HepG2 (cell line): ENCODE measurements at regions not wholly inside any gene's neighbourhood (a gene's known extent, or its start where the extent isn't known, plus 50 kb on each side); places are given as distances from the start of the nearest gene placed in this dataset.

ENCODE experiments used
- ATAC-seq: fragments of 200-7000 bp; cut with Tn5 transposase; 3 replicates; pipeline ENCODE4 v1.9.1; 2020; ENCODE audit warnings: mild to moderate bottlenecking, moderate library complexity
- BruUV-seq: library from RNA; stranded (reverse); fragments of 400-500 nt; replicated peaks from 2 replicates; lab custom pipeline; 2021; lab: Mats Ljungman, UMichigan
- CTCF ChIA-PET: fragments of 300-600 bp; formaldehyde crosslinking; extraction: SDS; loops from one replicate; lab custom pipeline; 2021; ENCODE audit warnings: low total read pairs, inconsistent platforms, low intra/inter-chr PET ratio; lab: Yijun Ruan, JAX
- POLR2A ChIA-PET: fragments of 350-600 bp; sonication (Branson Sonifier 250); formaldehyde crosslinking; loops from one replicate; lab custom pipeline; 2020; ENCODE audit warnings: antibody characterized with exemption, inconsistent platforms; lab: Yijun Ruan, JAX
- DNase-seq: peaks from one replicate; pipeline ENCODE4 v3.0.0-alpha.2; 2015; ENCODE audit warnings: low spot score
- FAIRE-seq: peaks from 3 replicates; lab custom pipeline; 2011; peaks lifted over from hg19 to GRCh38; lab: Jason Lieb, UNC
- H2AFZ ChIP-seq: one replicate; pipeline ENCODE4 v1.6.1; 2011; ENCODE audit warnings: low read length, inconsistent platforms
- H3K27ac ChIP-seq: fragments of 300-600 bp; 3 replicates; pipeline ENCODE4 v1.8.0; 2011; ENCODE audit warnings: mixed run types, mild to moderate bottlenecking, mixed read lengths, low read length, inconsistent platforms; ENCODE audit not compliant: insufficient read depth; ENCODE audit errors: extremely low read length
- H3K27me3 ChIP-seq, 2 experiments: fragments of 200-600 bp in 1 of 2; 2 replicates in 1 of 2; 3 replicates in 1 of 2; pipeline versions ENCODE4 v1.6.0 to v1.8.0; 2011; ENCODE audit warnings: low read length in 2 of 2, mild to moderate bottlenecking in 2 of 2, moderate library complexity in 2 of 2, inconsistent platforms in 1 of 2; ENCODE audit not compliant: insufficient read depth in 2 of 2, control insufficient read depth in 1 of 2
- H3K36me3 ChIP-seq, 2 experiments: fragments of 200-600 bp in 1 of 2; replicated peaks in 1 of 2; 2 replicates in 1 of 2; 3 replicates in 1 of 2; pipeline versions ENCODE4 v1.5.1 to v1.8.0; 2011; ENCODE audit warnings: low read length in 2 of 2, inconsistent platforms in 1 of 2; ENCODE audit not compliant: insufficient read depth in 2 of 2, control insufficient read depth in 1 of 2
- H3K4me1 ChIP-seq: 2 replicates; pipeline ENCODE4 v1.5.1; 2012; ENCODE audit warnings: low read length, inconsistent platforms; ENCODE audit not compliant: insufficient read depth
- H3K4me2 ChIP-seq: 2 replicates; pipeline ENCODE4 v1.6.0; 2011; ENCODE audit warnings: low read depth, low read length, inconsistent platforms
- H3K4me3 ChIP-seq, 3 experiments: fragments of 200-600 bp in 1 of 3; sonication (generic), shearing (Covaris generic) in 1 of 3; replicated peaks in 1 of 3; 2 replicates each; pipeline ENCODE4 v1.5.1; 2011 to 2016; ENCODE audit warnings: low read length in 3 of 3, inconsistent platforms in 2 of 3, low read depth in 2 of 3, mild to moderate bottlenecking in 2 of 3, control low read depth in 1 of 3, mixed read lengths in 1 of 3; ENCODE audit not compliant: insufficient read depth in 1 of 3
- H3K79me2 ChIP-seq: one replicate; pipeline ENCODE4 v1.6.1; 2011; ENCODE audit warnings: low read length, inconsistent platforms; ENCODE audit not compliant: insufficient read depth
- H3K9ac ChIP-seq: 2 replicates; pipeline ENCODE4 v1.6.0; 2011; ENCODE audit warnings: mild to moderate bottlenecking, low read depth, low read length, inconsistent platforms; ENCODE audit not compliant: insufficient read depth
- H3K9me3 ChIP-seq: 2 replicates; pipeline ENCODE4 v1.5.1; 2012; ENCODE audit warnings: mild to moderate bottlenecking, low read length
- H4K20me1 ChIP-seq: 2 replicates; pipeline ENCODE4 v1.6.0; 2011; ENCODE audit warnings: inconsistent platforms, mild to moderate bottlenecking, low read length, moderate library complexity; ENCODE audit not compliant: insufficient read depth
- CENPX ChIP-seq: sonication (generic); formaldehyde crosslinking; IDR thresholded peaks from 2 replicates; pipeline ENCODE4 v1.9.0; 2021; ENCODE audit warnings: mild to moderate bottlenecking, missing genetic modification reagents, moderate library complexity
- FOSL2 ChIP-seq: sonication (generic); formaldehyde crosslinking; IDR thresholded peaks from 2 replicates; pipeline ENCODE4 v1.4.0; 2020; ENCODE audit warnings: missing genetic modification reagents
- HIC2 ChIP-seq: sonication (generic); formaldehyde crosslinking; IDR thresholded peaks from 2 replicates; pipeline ENCODE4 v1.9.0; 2022; ENCODE audit warnings: low read depth, missing genetic modification reagents
- MAFF ChIP-seq: IDR thresholded peaks from 2 replicates; pipeline ENCODE4 v1.6.1; 2011; ENCODE audit warnings: low read depth, low read length, improper control_type of control experiment
- PAX8 ChIP-seq: sonication (generic); formaldehyde crosslinking; IDR thresholded peaks from 2 replicates; pipeline ENCODE4 v1.8.0; 2022; ENCODE audit warnings: mild to moderate bottlenecking, missing genetic modification reagents, borderline replicate concordance
- PPARG ChIP-seq: conservative IDR thresholded peaks from 2 replicates; pipeline ENCODE4 v1.6.1; 2016; ENCODE audit warnings: missing biosample characterization, missing genetic modification reagents
- PRDM15 ChIP-seq: sonication (generic); formaldehyde crosslinking; IDR thresholded peaks from 2 replicates; pipeline ENCODE4 v1.4.0; 2020; ENCODE audit warnings: missing genetic modification reagents
- SALL2 ChIP-seq: sonication (generic); formaldehyde crosslinking; IDR thresholded peaks from 2 replicates; pipeline ENCODE4 v1.8.1; 2023; ENCODE audit warnings: mild to moderate bottlenecking, missing genetic modification reagents, inconsistent platforms
- SP2 ChIP-seq: sonication (generic); formaldehyde crosslinking; IDR thresholded peaks from 2 replicates; pipeline ENCODE4 v1.5.1; 2020; ENCODE audit warnings: mild to moderate bottlenecking, missing genetic modification reagents
- ZMYM2 ChIP-seq: sonication (generic); formaldehyde crosslinking; IDR thresholded peaks from 2 replicates; pipeline ENCODE4 v1.8.0; 2022; ENCODE audit warnings: mild to moderate bottlenecking, missing genetic modification reagents
- ZNF501 ChIP-seq: sonication (generic); formaldehyde crosslinking; IDR thresholded peaks from 2 replicates; pipeline ENCODE4 v1.5.1; 2020; ENCODE audit warnings: mild to moderate bottlenecking, moderate library complexity, missing genetic modification reagents
- WGBS: methylation state at CpG from one replicate; pipeline ENCODE4 v1.1.6; 2017; ENCODE audit warnings: low lambda C conversion rate; 5-methylcytosine and 5-hydroxymethylcytosine counted together
- in situ Hi-C: cut with HindIII; loops from 2 replicates; pipeline ENCODE4 v1.10.0; 2017; ENCODE audit warnings: low pct_unique_long_range_greater_than_20kb; ENCODE audit not compliant: extremely low pct_ligation_motif_present
- intact Hi-C: fragments of 100-400 bp; cut with micrococcal nuclease; formaldehyde crosslinking; loops from one replicate; pipeline ENCODE4 v1.10.0; 2022; ENCODE audit not compliant: unreplicated experiment
- TF ChIP-seq, protein P1 (sequence below): IDR thresholded peaks from 2 replicates; pipeline ENCODE4 v1.6.1; 2016; ENCODE audit warnings: low read depth, control low read depth

DNA sequence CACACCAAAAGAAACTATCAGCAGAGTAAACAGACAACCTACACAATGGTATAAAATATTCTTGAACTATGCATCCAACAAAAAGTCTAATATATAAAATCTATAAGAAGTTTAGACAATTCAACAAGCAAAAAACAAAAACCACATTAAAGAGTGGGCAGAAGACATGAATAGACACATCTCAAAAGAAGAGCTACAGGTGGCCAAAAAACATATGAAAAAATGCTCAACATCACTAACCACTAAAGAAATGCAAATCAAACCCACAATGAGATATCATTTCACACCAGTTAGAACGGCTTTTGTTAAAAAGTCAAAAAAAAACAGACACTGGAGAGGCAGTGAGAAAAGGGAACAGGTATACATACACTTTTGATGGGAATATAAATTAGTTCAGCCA is 348.9 kb upstream of the MAF start:
- POLR2A ChIA-PET, result no interaction called here
- ATAC-seq (no peak), FAIRE-seq (no peak), DNase-seq (no peak)
- TF ChIP-seq PAX8 (CRISPR knock-in tag) (no peak), SP2 (no peak), ZMYM2 (CRISPR knock-in tag) (no peak), PPARG (no peak), MAFF (no peak), ZNF501 (CRISPR knock-in tag) (no peak), HIC2 (CRISPR knock-in tag) (no peak), CENPX (CRISPR knock-in tag) (no peak), PRDM15 (no peak), SALL2 (CRISPR knock-in tag) (no peak), FOSL2 (CRISPR knock-in tag) (no peak)
- TF ChIP-seq, protein P1, sequence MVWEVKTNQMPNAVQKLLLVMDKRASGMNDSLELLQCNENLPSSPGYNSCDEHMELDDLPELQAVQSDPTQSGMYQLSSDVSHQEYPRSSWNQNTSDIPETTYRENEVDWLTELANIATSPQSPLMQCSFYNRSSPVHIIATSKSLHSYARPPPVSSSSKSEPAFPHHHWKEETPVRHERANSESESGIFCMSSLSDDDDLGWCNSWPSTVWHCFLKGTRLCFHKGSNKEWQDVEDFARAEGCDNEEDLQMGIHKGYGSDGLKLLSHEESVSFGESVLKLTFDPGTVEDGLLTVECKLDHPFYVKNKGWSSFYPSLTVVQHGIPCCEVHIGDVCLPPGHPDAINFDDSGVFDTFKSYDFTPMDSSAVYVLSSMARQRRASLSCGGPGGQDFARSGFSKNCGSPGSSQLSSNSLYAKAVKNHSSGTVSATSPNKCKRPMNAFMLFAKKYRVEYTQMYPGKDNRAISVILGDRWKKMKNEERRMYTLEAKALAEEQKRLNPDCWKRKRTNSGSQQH, result no peak
- intact Hi-C loops, result no loop called here
- BruUV-seq, result no TSS peak
- Histone ChIP-seq H3K4me3 (no peak overlapping the region), H3K9ac (no peak overlapping the region), H3K27ac (no peak overlapping the region), H3K36me3 (no peaks in the 10 kb centered on the region), H3K4me2 (no peak overlapping the region), H3K9me3 (no peaks in the 10 kb centered on the region), H3K27me3 (no peaks in the 10 kb centered on the region), H2AFZ (no peak overlapping the region), H4K20me1 (no peaks in the 10 kb centered on the region), H3K79me2 (no peaks in the 10 kb centered on the region), H3K4me1 (no peaks in the 10 kb centered on the region)
- CTCF ChIA-PET, result no interaction called here
- in situ Hi-C loops, result no loop called here
- 23% methylated on average over 1 of the region's 1 CpG for WGBS
